ENCODE measurements at regions not wholly inside any gene's neighbourhood (a gene's known extent, or its start where the extent isn't known, plus 50 kb on each side); places are given as distances from the start of the nearest gene placed in this dataset.
"Not testable (repeated sequence)": the region's sequence is repeated elsewhere in the genome, so short reads cannot be mapped to it uniquely, and the experiment has no call there.

GRCh38 chr13:79987761-79988160 lies 353.2 kb downstream of the SPRY2 start:
- DNase-seq, result no peak

GRCh38 chr13:79987323-79987722 lies 353.6 kb downstream of the SPRY2 start:
- no peak for DNase-seq

GRCh38 chr13:79986890-79987289 lies 354.0 kb downstream of the SPRY2 start:
- DNase-seq, result no peak

GRCh38 chr13:79974935-79975650 lies 365.8 kb downstream of the SPRY2 start:
- not testable (repeated sequence) for DNase-seq

GRCh38 chr13:79973533-79973963 lies 367.4 kb downstream of the SPRY2 start:
- DNase-seq, result no peak

- no peak for DNase-seq
Measured at GRCh38 chr13:79972066-79972569, 368.8 kb downstream of the SPRY2 start.

- no peak for DNase-seq
Measured at GRCh38 chr13:79966493-79966895, 374.4 kb downstream of the SPRY2 start.

- no peak for DNase-seq
Measured at GRCh38 chr13:79966059-79966458, 374.9 kb downstream of the SPRY2 start.

- DNase-seq, result no peak
Measured at GRCh38 chr13:79946556-79946955, 394.4 kb downstream of the SPRY2 start.

- no peak for DNase-seq
Measured at GRCh38 chr13:79943346-79944023, 397.4 kb downstream of the SPRY2 start.

GRCh38 chr13:79941752-79942151 lies 399.2 kb downstream of the SPRY2 start:
- DNase-seq, result no peak

GRCh38 chr13:79939689-79940088 lies 401.2 kb downstream of the SPRY2 start:
- DNase-seq, result no peak

- DNase-seq, result no peak
Measured at GRCh38 chr13:79937771-79938216, 403.1 kb downstream of the SPRY2 start.

- no peak for DNase-seq
Measured at GRCh38 chr13:79937311-79937710, 403.6 kb downstream of the SPRY2 start.

GRCh38 chr13:79936368-79937136 lies 404.4 kb downstream of the SPRY2 start:
- DNase-seq, result no peak

GRCh38 chr13:79935121-79935520 lies 405.8 kb downstream of the SPRY2 start:
- DNase-seq, result no peak

- no peak for DNase-seq
Measured at GRCh38 chr13:79933389-79933788, 407.5 kb downstream of the SPRY2 start.

GRCh38 chr13:79932556-79932955 lies 408.4 kb downstream of the SPRY2 start:
- no peak for DNase-seq

GRCh38 chr13:79923973-79924556 lies 416.9 kb downstream of the SPRY2 start:
- DNase-seq, result not testable (repeated sequence)

GRCh38 chr13:79919091-79919490 lies 421.8 kb downstream of the SPRY2 start:
- DNase-seq, result no peak

GRCh38 chr13:79918620-79919019 lies 422.3 kb downstream of the SPRY2 start:
- DNase-seq, result no peak

GRCh38 chr13:79917628-79918027 lies 423.3 kb downstream of the SPRY2 start:
- no peak for DNase-seq

Measured in left kidney (tissue), 1 donor.